Heart left ventricle (tissue), 13 donors: ENCODE measurements at regions not wholly inside any gene's neighbourhood (a gene's known extent, or its start where the extent isn't known, plus 50 kb on each side); places are given as distances from the start of the nearest gene placed in this dataset.

Experiments
- CTCF ChIP-seq, 12 donors: fragments of 200-600 bp; sonication (generic) in 4 of 12; IDR thresholded peaks; one replicate each; pipeline versions ENCODE4 v1.5.0 to v1.8.0; 2018 to 2022; ENCODE audit warnings: antibody characterized with exemption in 12 of 12, mild to moderate bottlenecking in 5 of 12
- POLR2A ChIP-seq, 2 donors: fragments of 450-650 bp; IDR thresholded peaks; one replicate each; pipeline ENCODE4 v1.6.1; 2017; ENCODE audit warnings: antibody characterized with exemption in 2 of 2, mild to moderate bottlenecking in 2 of 2, moderate library complexity in 2 of 2
- donor health status: ischemic (EF 13 %, LVEDD 7.1; RV severe dilation, severe dysfunction).
- donor health status: DM: no; HTN: yes; CAD: no.
- donor health status: DM: no; HTN: no; CAD: no.
- donor health status: ischemic (EF 25% LVEDD 6.9; RV normal size, moderate dysfunction).
- donor health status: ischemic (EF 25% LVEDD 5.7; RV mildly dilated, moderate dysfunction).
- donor health status: ischemic (EF 35%, LVEDD 5.7; RV mildly dilated, moderate dysfunction).
- donor health status: nonischemic (EF 11% LVEDD 7.7; RV severe dilation, severe dysfunction).
- donor health status: DM: yes; HTN: yes; CAD: no.
- donor health status: PGD.
- donor health status: ischemic (EF 29% LVEDD 5.4; RV normal size, mild dysfunction).
- donor health status: nonischemic (EF 23%, LVEDD 6.1; RV moderate dilation, normal function).

GRCh38 chr5:133723651-133724366 is 111.5 kb upstream of the FSTL4 start:
- TF ChIP-seq CTCF (IDR thresholded peaks at IDR 0.05): no peak
- TF ChIP-seq POLR2A (IDR thresholded peaks at IDR 0.05): no peak
